Lower lobe of right lung (tissue), 2 donors: ENCODE measurements at regions not wholly inside any gene's neighbourhood (a gene's known extent, or its start where the extent isn't known, plus 50 kb on each side); places are given as distances from the start of the nearest gene placed in this dataset.

Experiments used
- ATAC-seq, 2 donors: fragments of 200-7000 bp; cut with Tn5 transposase; one replicate each; pipeline ENCODE4 v1.9.1; 2020 to 2022; ENCODE audit warnings: mild to moderate bottlenecking in 2 of 2, moderate library complexity in 2 of 2
- DNase-seq: peaks from one replicate; pipeline ENCODE4 v3.0.0-alpha.2; 2020
- H3K27ac ChIP-seq: fragments of 200-600 bp; one replicate; pipeline ENCODE4 v1.8.0; 2022
- H3K27me3 ChIP-seq: fragments of 200-600 bp; one replicate; pipeline ENCODE4 v1.8.0; 2022; ENCODE audit warnings: low read depth
- H3K36me3 ChIP-seq: fragments of 200-600 bp; one replicate; pipeline ENCODE4 v1.8.0; 2022; ENCODE audit warnings: mild to moderate bottlenecking
- H3K4me1 ChIP-seq: fragments of 200-600 bp; one replicate; pipeline ENCODE4 v1.8.0; 2022
- H3K4me3 ChIP-seq: fragments of 200-600 bp; one replicate; pipeline ENCODE4 v1.8.0; 2022; ENCODE audit warnings: mild to moderate bottlenecking
- H3K9me3 ChIP-seq: fragments of 200-600 bp; one replicate; pipeline ENCODE4 v1.8.0; 2022
- CTCF ChIP-seq: fragments of 200-600 bp; IDR thresholded peaks from one replicate; pipeline ENCODE4 v1.8.0; 2022; ENCODE audit warnings: antibody characterized with exemption, mild to moderate bottlenecking
- intact Hi-C: fragments of 100-400 bp; cut with DNase I; formaldehyde crosslinking; loops from one replicate; pipeline ENCODE4 v1.11.0; 2022
- donor health status: DM: no; HTN: yes; CAD: no; lungs with severe emphysema.

GRCh38 chr2:165016772-165017411 lies 61.6 kb upstream of the SLC38A11 start:
- TF ChIP-seq CTCF = peak; percentile 45
- Histone ChIP-seq H3K4me1 (peaks cover 3% of the 10 kb centered on the region), H3K4me3 (no peak overlapping the region), H3K36me3 (no peaks in the 10 kb centered on the region), H3K27me3 (no peaks in the 10 kb centered on the region), H3K9me3 (no peaks in the 10 kb centered on the region), H3K27ac (no peak overlapping the region)
- DNase-seq (no peak), ATAC-seq (peak; percentile 66 to 72)
- intact Hi-C loops = loop anchor here (10.0 kb wide), 1 partner anchor 188 kb away; the partner anchor contains the start of gene SCN3A

- intact Hi-C loops = loop anchor here (10.0 kb wide), 1 partner anchor 190 kb away; the partner anchor contains the start of gene SCN3A
- no peak overlapping the region for H3K4me3 ChIP-seq
- H3K36me3 ChIP-seq = no peaks in the 10 kb centered on the region
- ATAC-seq = peak; percentile 83 to 86
- H3K27ac ChIP-seq = no peak overlapping the region
- H3K27me3 ChIP-seq = no peaks in the 10 kb centered on the region
- H3K4me1 ChIP-seq = peaks cover 3% of the 10 kb centered on the region
- DNase-seq = peak; percentile 56
- peak; percentile 87 for TF ChIP-seq CTCF
- H3K9me3 ChIP-seq = no peaks in the 10 kb centered on the region
These were observed 59.8 kb upstream of the SLC38A11 start for GRCh38 chr2:165015052-165015642.

GRCh38 chr2:165013944-165014619 lies 58.8 kb upstream of the SLC38A11 start:
- intact Hi-C loops = loop anchor here (10.0 kb wide), 1 partner anchor 191 kb away; the partner anchor contains the start of gene SCN3A
- TF ChIP-seq CTCF = no peak
- Histone ChIP-seq H3K36me3 (no peaks in the 10 kb centered on the region), H3K27ac (no peak overlapping the region), H3K27me3 (no peaks in the 10 kb centered on the region), H3K4me1 (peaks cover 3% of the 10 kb centered on the region), H3K9me3 (no peaks in the 10 kb centered on the region), H3K4me3 (no peak overlapping the region)
- no peak for DNase-seq
- ATAC-seq = no peak

- DNase-seq (no peak), ATAC-seq (no peak)
- H3K36me3 ChIP-seq = no peaks in the 10 kb centered on the region
- intact Hi-C loops = loop anchor here (10.0 kb wide), 1 partner anchor 194 kb away; the partner anchor contains the start of gene SCN3A
- TF ChIP-seq CTCF = no peak
- no peaks in the 10 kb centered on the region for H3K4me1 ChIP-seq
- H3K27ac ChIP-seq = no peak overlapping the region
- no peaks in the 10 kb centered on the region for H3K27me3 ChIP-seq
- no peak overlapping the region for H3K4me3 ChIP-seq
- H3K9me3 ChIP-seq = no peaks in the 10 kb centered on the region
These were observed 55.9 kb upstream of the SLC38A11 start for GRCh38 chr2:165011199-165011598.

- no peak for TF ChIP-seq CTCF
- DNase-seq = no peak
- Histone ChIP-seq H3K4me1 (no peaks in the 10 kb centered on the region), H3K36me3 (no peaks in the 10 kb centered on the region), H3K4me3 (no peak overlapping the region), H3K9me3 (no peaks in the 10 kb centered on the region), H3K27ac (no peak overlapping the region), H3K27me3 (no peaks in the 10 kb centered on the region)
- ATAC-seq = no peak
- intact Hi-C loops = loop anchor here (10.0 kb wide), 1 partner anchor 194 kb away; the partner anchor contains the start of gene SCN3A
These were observed 55.2 kb upstream of the SLC38A11 start for GRCh38 chr2:165010556-165010955.
